HG02884 (cell line): ENCODE measurements at regions not wholly inside any gene's neighbourhood (a gene's known extent, or its start where the extent isn't known, plus 50 kb on each side); places are given as distances from the start of the nearest gene placed in this dataset.
"Not testable (repeated sequence)": the region's sequence is repeated elsewhere in the genome, so short reads cannot be mapped to it uniquely, and the experiment has no call there.

Experiments
- ATAC-seq: cut with Tn5 transposase; IDR thresholded peaks from one replicate; pipeline ENCODE4 v1.9.1; 2021; ENCODE audit warnings: mild to moderate bottlenecking, moderate library complexity; ENCODE audit not compliant: unreplicated experiment

DNA sequence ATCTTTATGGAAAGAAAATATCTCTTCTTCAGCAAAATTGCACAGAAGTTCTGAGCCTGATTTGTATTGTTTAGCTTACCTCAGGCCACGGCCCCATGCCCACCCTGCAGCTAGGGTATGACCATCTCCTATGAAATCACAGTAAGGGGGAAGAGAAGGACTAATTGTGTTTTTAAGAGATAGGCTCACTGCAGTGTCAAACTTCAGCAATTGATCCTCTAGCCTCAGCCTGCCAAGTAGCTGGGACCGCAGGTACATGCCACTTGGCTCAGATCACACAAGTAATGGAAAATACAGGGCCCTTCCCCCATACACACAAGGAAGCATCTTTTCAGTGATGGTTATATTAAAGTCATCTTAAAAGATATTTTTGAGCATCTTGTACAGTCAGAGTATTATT, 60.0 kb downstream of the DMAC1 start:
- ATAC-seq, result no peak

DNA sequence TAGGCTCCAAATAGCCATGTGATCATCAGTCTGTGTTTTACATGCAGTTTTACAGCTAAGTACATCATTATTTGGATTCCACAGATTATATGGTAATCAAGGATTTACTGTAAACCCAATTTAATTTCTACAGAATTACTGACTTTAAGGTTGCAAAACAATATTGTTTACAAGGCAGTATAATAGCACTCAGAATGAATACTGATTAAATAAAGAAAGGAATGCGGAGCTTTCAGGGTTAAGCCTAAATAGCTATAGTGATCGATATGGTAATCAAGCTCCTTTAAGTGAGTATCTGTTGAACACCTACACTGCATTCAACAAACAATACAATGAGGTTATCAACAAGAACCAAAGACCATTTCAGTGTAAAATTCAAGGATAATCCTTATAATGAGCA, 64.3 kb downstream of the DMAC1 start:
- ATAC-seq, result no peak

DNA sequence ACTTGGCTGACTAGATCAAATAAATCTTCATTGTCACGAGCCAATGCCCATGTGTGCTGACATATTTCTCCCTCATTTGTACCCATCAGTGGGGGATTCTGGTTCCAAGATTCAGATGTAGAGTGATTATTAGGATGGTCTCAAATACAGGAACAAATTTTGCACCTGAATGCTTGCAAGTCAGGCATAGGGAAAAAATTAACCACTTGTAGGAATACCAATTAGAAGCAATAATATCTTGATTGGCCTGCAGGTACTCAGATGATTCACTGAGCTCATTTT, 69.5 kb downstream of the DMAC1 start:
- ATAC-seq, result no peak

DNA sequence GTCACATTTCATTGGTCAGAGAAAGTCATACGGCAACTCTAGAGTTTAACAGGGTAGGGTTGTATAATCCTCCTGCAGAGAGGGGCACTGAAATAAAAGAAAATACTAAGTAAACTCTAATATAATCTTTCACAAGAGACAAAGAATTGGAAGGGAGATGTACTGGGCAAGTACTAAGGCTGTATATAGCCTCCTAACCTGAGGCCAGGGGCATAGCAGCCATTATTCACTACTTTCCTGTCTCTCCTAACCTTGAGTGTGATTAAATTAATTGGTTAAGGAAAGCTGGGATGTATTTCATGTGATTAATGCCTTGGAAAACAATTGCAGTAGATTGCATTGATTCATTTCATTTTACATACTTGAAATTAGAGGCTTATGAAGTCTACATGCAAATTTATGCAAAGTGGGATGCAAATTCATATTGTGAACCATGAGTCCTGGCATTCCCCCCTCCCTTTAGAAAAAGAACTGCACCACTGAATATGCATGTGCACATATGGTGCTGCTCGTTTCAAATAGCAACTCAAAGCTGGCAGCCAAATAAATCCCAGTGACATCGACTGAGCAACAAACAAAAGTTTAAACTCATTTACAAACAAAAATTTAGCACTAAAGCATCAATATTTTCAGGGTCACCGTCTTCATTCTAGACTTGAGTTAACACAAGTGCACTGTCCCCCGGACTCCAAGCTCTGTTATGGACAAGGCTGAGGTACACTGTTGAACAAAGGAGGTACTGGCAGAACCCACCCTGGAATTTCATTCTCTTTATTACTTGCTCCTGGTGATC, 70.0 kb downstream of the DMAC1 start:
- no peak for ATAC-seq

DNA sequence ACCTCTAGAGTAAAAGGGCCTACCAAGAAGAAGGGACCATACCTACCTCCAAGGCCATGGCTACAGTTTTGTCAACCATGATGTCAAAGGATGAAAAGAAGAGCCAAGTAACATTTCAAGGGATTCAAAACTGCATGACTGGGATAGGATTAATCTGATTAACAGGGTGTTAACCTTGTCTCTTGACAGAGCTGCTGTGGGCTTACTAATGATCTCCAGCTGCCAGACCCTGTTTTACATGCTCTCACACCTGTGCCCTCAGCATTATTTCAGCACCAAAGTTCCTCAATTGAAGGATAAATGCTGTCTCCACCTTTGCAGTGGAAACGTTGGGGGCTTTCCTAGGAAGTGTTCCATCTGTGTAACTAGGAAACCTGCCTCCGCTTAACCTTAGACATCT, 78.3 kb downstream of the DMAC1 start:
- no peak for ATAC-seq

DNA sequence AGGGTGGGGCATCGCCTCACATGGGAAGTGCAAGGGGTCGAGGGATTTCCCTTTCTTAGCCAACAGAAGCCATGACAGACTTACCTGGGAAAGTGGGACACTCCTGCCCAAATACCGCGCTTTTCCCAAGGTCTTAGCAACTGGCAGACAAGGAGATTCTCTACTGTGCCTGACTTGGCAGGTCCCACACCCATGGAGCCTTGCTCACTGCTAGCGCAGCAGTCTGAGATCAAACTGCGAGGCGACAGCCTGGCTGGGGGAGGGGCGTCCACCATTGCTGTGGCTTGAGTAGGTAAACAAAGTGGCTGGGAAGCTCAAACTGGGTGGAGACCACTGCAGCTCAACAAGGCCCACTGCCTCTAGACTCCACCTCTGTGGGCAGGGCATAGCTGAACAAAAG, 86.5 kb downstream of the DMAC1 start:
- ATAC-seq, result not testable (repeated sequence)

DNA sequence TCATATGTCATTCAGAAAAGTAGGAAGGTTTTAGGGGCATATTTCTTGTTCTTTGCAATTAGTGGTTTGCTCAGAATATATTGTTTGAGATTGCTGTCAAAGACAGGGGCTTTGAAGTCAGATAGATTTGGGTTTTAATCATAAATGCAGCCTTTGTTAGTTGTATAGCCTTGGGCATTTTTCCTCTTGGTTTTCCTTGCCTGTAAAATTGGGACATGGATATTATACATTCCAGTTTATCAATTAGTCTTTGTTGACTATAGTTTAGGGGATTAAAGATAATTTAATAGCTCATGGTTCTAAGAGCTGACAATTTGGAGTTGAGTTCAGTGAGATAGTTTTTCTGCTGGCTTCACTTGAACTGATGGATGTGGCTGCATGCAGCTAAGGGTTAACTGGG, 88.9 kb downstream of the DMAC1 start:
- ATAC-seq, result no peak

DNA sequence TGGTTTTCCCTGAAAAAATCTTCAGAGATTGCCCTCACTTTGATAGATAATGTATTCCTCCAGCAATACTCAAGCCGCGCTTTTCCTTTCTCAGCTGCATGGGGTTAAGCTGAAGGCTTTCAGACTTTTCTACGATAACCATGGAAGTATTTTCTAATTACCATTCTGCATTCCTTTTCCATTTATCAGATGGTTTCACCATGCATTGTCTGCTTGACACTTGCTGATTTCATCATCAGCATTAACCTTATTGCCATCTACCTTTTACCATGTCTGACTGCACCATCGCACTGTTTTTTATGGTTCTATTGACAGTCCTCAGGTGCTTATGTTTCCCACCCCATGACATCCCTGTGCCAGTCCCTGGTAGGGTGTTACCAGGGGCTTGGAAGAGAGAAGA, 91.6 kb downstream of the DMAC1 start:
- no peak for ATAC-seq

DNA sequence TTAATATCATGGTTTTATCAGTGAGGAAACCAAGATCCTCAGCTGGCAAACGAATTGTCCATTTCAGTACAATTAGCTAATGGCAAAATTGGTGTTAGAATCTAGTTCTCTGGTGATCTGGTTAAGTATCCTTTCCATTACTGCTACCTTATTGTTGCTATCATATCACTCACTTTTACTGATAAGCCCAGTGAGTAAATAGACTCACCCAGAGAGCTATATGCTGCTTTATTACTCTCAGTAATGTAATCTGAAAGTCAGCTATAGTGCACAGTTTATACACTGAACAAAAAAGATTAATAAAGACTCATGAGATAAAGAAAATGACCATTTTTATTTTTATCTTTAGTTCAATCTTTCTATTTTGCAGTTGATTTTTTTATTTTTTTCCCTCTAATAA, 95.0 kb downstream of the DMAC1 start:
- ATAC-seq, result no peak

DNA sequence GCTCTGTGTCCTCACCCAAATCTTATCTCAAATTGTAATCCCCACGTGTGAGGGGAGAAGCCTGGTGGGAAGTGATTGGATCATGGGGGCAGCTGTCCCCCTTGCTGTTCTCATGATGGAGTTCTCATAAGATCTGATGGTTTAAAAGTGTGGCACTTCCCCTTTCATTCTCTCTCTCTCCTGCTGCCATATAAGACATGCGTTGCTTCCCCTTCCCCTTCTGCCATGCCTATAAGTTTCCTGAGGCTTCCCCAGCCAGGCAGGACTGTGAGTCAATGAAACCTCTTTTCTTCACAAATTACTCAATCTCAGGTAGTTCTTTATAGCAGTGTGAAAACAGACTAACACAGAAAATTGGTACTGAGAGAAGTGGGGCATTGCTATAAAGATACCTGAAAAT, 107.7 kb downstream of the DMAC1 start:
- no peak for ATAC-seq

DNA sequence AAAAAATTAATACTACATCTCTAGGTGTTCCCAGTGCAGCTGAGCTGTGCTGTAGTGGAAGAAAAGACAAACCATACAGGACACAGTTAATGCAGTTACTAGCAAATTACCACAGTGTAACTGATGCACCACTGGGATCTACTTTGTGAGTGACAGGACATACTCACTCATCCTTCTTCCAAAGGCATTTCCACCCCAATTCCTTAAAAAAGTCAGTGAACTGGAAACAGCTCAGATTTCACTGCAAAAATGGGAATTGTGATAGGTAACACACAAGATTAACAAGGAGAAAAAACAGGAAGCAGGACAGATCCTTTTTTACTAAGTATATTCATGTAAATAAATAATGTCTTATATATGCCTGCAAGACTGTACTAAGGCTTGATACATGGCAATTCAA, 109.6 kb downstream of the DMAC1 start:
- ATAC-seq, result no peak

DNA sequence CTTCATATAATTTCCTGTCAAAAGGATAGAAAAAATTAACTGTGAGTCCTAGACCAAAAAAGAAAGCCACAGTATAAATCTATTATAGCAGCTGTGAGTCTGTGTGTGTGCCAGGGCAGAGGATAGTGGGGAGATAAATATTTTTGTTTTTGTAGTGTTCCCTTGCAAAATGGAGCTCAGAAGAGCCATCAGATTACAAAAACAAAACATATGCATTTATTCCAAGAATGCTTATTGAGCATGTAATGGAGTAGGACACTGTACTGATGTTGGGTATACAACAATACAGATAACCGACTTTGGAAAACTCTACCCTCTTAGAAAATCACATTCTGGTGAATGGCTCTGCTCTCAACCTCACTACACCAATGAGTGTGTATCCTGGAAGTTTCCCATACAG, 111.0 kb downstream of the DMAC1 start:
- ATAC-seq, result no peak

DNA sequence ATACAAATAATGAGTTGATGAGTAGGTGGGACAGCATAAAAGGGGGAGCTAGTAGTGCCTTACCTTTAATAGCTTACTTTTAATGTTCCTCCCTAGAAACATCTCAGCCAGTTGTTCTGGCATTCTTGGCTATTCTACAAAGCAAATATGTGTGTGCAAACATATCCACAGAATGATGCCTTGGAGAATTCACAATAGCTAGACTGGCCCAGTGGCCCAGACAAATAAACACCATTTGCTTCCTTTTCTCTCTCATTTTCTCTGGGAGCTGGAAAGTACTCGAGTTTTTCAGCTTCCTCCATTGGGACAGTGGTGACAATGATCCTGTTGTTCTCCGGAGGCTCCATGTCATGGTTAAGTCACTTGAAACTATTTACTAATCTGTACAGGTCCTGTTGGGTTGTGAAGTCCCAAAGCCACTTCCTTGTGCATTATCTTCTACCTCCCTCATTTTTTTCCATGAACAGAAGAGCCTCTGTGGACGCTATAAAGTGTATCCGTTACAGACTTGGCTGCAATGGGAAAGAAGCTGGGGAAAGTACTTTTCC, 122.9 kb downstream of the DMAC1 start:
- ATAC-seq, result no peak

DNA sequence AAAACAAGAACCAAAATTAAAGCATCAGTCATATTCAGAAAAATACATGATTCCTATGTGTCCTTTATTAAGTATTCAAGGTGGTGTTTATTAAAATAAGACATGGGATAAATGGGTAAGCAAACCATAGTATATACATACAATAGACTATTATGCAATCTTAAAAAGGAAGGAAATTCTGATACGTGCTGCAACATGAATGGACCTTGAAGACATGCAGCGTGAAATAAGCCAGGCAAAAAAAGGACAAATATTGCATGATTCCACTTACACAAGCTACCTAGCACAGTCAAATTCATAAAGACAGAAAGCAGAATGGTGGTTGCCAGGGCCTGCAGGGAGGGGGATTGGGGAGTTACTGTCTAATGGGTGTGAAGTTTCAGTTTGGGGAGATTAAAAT, 127.7 kb downstream of the DMAC1 start:
- ATAC-seq, result no peak

DNA sequence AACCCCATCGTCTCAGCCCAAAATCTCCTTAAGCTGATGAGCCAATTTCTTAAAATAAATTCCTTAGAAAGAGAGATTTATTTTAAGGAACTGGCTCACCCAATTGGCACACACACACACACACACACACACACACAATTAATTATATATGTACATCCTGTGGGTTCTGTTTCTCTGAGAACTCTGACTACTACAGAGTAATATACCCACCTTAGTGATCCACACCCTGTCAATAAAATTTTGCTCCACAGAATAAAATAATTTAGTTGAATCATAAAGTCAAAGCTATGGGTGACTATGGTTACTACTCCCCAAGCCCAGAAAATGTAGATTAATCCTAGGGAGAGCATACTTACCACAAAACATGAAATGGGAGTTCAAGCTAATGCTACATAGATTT, 131.0 kb downstream of the DMAC1 start:
- no peak for ATAC-seq

DNA sequence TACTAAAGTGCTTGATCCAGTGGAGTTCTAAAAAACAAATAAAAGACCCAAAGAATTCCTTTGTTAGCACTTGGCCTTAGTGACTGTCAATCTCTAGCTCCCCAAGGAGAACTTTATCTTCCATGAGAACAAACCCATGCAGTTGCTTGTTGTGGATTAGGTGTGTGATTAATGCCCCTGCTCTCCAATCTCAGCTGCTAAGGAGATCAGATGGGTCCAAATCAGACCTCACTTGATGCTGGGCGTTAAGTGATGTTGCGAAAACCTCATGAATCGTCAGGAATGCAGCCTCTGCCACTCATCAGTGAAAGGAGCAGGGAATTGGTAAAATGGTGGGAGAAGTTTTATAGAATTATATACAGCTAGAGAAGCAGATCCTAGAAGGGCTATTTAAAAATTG, 133.7 kb downstream of the DMAC1 start:
- ATAC-seq, result no peak

DNA sequence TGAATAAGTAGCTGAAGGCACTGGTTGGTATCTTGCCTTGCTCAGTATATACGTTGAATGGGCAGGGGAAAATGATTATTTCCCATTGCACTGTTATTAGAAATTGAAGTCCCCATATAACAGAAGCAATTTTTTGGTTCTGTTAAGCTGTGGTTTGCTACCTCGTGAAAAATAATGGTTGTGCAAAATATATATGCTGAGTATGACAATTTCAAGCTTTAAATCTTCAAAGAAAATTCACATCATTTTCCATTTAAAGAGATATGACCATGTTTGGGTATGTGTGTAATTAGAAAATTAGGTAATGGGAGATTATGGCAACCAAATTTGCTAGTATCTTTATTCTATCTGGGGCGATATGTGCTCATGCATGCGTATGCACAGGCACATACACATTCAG, 139.8 kb downstream of the DMAC1 start:
- no peak for ATAC-seq

DNA sequence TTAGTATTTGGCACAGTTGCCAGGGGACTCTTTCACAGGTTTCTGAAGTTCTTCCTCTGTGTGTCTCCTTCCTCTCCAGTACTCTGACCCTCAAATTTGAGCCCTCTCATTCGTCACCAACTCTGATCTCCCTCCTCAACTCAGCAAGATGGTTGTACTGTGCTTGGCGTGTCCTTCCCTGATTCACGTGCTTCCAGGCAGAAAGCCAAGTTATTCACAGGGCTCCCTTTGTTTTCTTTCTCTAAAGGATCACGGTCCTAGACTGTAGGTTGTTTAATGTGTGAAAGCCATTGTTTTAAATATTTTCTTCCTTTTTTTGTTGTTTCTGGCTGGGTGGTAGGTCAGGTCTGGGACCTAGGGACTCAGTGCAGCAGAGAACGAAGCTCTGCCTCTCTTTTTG, 142.9 kb downstream of the DMAC1 start:
- no peak for ATAC-seq

DNA sequence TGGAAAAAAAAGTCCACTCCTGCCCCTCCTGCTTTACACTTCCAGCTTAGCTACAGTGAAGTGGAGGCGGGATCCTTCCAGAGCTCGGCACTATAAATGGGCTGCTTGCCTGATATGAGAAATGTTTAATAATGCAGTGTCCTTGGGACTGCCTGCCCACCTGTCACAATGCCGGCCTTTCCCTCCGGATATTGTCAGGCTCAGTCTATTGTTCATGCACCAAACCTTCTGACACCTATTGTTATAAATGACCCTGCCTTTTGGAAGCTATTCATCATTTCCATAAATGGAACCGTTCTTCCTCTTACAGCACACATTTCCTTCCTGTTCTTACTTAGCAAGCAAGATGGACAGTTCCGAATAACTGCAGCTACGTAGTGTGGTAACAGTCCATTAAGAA, 146.3 kb downstream of the DMAC1 start:
- no peak for ATAC-seq

DNA sequence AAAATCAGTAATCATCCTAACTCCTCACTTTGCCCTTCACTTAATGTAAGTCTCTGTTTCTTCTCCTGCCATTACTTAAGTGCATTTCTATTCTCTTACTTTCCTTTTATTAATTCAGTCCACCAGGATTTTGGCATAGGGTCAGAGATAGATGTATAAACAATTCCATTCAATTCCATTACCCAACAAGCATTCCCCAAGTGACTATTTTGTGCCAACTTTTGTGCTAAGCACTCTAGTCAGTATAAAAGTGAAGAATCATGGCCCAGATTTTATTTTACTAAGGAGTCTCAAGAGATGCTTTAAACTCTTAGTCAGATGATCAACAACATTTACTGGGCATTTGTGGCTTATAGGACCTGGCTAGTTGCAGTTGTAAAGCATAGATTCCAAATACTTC, 159.3 kb downstream of the DMAC1 start:
- ATAC-seq, result no peak

DNA sequence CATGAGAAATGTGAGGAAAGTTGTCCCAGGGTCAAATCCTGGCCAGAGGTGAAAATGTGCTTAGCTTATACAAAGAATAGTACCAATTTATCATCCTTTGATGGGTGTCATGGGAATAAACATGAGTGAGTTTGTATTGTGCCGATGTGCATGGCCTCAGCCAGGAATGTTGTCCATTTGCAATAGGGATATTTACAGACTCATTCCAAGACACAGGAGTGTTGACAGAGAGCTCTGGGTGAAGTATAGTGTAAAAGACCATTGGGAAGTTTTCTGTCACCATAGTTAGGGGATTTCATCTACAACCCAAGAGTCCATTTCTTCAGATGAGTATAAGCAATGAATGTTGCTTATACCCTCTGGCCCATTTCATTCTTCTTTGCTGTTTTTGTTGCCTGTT, 160.1 kb downstream of the DMAC1 start:
- ATAC-seq, result no peak

DNA sequence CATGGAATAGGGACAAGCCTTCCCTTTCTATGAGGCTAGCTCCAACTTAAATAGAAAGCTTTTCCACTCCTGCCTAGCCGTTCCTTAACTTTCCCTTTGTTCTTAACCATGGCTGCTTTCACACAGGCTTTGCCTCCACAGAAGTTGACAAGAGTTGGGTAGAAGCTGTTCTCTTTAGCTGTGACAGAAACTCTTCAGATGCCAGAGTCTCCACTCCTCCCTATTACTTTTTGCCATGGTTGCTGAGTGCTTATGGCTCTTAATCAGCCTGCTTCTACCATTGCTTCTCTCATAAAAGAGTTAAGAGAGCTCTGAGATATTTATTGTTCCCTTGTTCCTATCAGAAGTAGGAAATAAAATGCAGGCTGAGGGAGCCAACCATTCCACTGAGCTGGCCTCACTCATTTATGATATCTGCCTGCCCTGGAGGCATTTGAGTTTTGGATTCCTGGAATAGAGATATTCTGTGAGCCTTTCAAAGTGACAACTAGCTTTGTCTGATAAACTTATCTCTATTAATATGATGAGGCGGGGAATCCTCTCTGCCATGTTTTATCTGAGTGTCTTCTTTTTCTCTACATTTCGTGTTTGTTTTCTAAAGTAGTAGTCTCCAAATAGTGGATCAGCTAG, 162.6 kb downstream of the DMAC1 start:
- no peak for ATAC-seq

DNA sequence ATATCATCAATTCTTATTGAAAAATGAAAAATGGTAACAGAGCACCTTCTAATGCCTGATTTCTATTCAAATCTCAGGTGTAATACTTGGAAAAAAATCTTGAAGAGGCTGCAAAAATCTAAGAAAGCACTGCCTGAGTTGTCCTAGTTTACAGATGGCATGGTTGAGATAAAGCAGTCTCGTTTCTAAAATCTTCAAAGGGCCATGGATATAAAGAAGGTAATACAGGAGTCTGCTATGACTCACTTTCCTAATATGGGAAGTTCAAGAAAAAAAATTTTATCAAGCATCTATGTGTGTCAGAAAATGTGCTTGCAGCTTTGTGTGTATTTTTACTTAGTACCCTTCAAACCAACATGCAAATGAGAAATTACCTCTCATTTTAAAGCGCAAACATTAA, 163.3 kb downstream of the DMAC1 start:
- ATAC-seq, result no peak
